HCT116 (cell line): ENCODE measurements at regions not wholly inside any gene's neighbourhood (a gene's known extent, or its start where the extent isn't known, plus 50 kb on each side); places are given as distances from the start of the nearest gene placed in this dataset.

Source experiments
- ATAC-seq: fragments of 200-7000 bp; cut with Tn5 transposase; 2 replicates; pipeline ENCODE4 v1.9.1; 2020; ENCODE audit warnings: mild to moderate bottlenecking, moderate library complexity
- BruUV-seq: library from RNA; stranded (reverse); fragments of 400-500 nt; replicated peaks from 2 replicates; lab custom pipeline; 2021; lab: Mats Ljungman, UMichigan
- CTCF ChIA-PET: fragments of 300-600 bp; sonication (Branson Sonifier 250); formaldehyde crosslinking; loops from one replicate; lab custom pipeline; 2021; ENCODE audit warnings: antibody characterized with exemption; lab: Charles Lee
- POLR2A ChIA-PET: fragments of 300-600, 350-600 bp; sonication (Branson Sonifier 250); formaldehyde crosslinking; loops from one replicate; lab custom pipeline; 2021; ENCODE audit warnings: antibody characterized with exemption; lab: Charles Lee
- RAD21 ChIA-PET, 2 experiments: fragments of 300-600 bp; sonication (Branson Sonifier 250); formaldehyde crosslinking; loops; one replicate each; lab custom pipeline; 2023; ENCODE audit warnings: low total read pairs in 2 of 2; ENCODE audit not compliant: uncharacterized antibody in 2 of 2, unreplicated experiment in 2 of 2, low non-redundant PET in 1 of 2; lab: Charles Lee
- DNase-seq: peaks from one replicate; pipeline ENCODE4 v3.0.0-alpha.2; 2010; ENCODE audit warnings: low read depth, low spot score
- H2AFZ ChIP-seq: fragments of 200-600 bp; shearing (Covaris generic), sonication (generic); 2 replicates; pipeline ENCODE4 v1.6.1; 2017; ENCODE audit warnings: low read depth, mixed run types, mixed read lengths, antibody characterized with exemption, low read length; ENCODE audit not compliant: poor library complexity, severe bottlenecking
- H3K27ac ChIP-seq: 2 replicates; pipeline ENCODE4 v1.5.1; 2012; ENCODE audit warnings: low read depth, low read length
- H3K27me3 ChIP-seq: fragments of 200-600 bp; sonication (generic); 2 replicates; pipeline ENCODE4 v1.6.1; 2016; ENCODE audit warnings: mixed run types, low read length, mixed read lengths; ENCODE audit not compliant: insufficient read depth
- H3K36me3 ChIP-seq, 2 experiments: fragments of 200-500 bp in 1 of 2; fragments of 200-600 bp in 1 of 2; sonication (Bioruptor generic) in 1 of 2; sonication (generic) in 1 of 2; 2 replicates each; pipeline versions ENCODE4 v1.5.1 to v1.6.1; 2014 to 2016; ENCODE audit warnings: low read length in 2 of 2, inconsistent platforms in 1 of 2, mixed read lengths in 1 of 2, mixed run types in 1 of 2; ENCODE audit not compliant: insufficient read depth in 2 of 2, control insufficient read depth in 1 of 2
- H3K4me1 ChIP-seq, 2 experiments: fragments of 200-600 bp in 1 of 2; sonication (generic) in 1 of 2; 2 replicates each; pipeline versions ENCODE4 v1.5.1 to v1.6.1; 2012 to 2017; ENCODE audit warnings: low read length in 2 of 2, inconsistent platforms in 1 of 2, mild to moderate bottlenecking in 1 of 2, mixed read lengths in 1 of 2, mixed run types in 1 of 2, moderate library complexity in 1 of 2; ENCODE audit not compliant: insufficient read depth in 2 of 2, control insufficient read depth in 1 of 2
- H3K4me2 ChIP-seq: fragments of 200-600 bp; sonication (generic); 2 replicates; pipeline ENCODE4 v1.6.1; 2017; ENCODE audit warnings: mixed run types, low read length, mixed read lengths
- H3K4me3 ChIP-seq, 2 experiments: fragments of 200-600 bp in 1 of 2; sonication (generic) in 1 of 2; replicated peaks in 1 of 2; 2 replicates each; pipeline ENCODE4 v1.5.1; 2011 to 2016; ENCODE audit warnings: low read length in 2 of 2, control low read depth in 1 of 2, low read depth in 1 of 2, mild to moderate bottlenecking in 1 of 2, mixed read lengths in 1 of 2, mixed run types in 1 of 2
- H3K79me2 ChIP-seq: fragments of 200-600 bp; sonication (generic); 2 replicates; pipeline ENCODE4 v1.6.1; 2017; ENCODE audit warnings: mild to moderate bottlenecking, mixed run types, low read length, moderate library complexity, mixed read lengths; ENCODE audit not compliant: insufficient read depth
- H3K9ac ChIP-seq: fragments of 200-600 bp; sonication (generic); 2 replicates; pipeline ENCODE4 v1.6.1; 2016; ENCODE audit warnings: low read length, mixed read lengths
- H3K9me2 ChIP-seq: fragments of 200-600 bp; sonication (generic), shearing (Covaris generic); 2 replicates; pipeline ENCODE4 v1.6.1; 2017; ENCODE audit warnings: mixed run types, mild to moderate bottlenecking, moderate library complexity; ENCODE audit not compliant: insufficient read depth
- H3K9me3 ChIP-seq, 2 experiments: fragments of 200-500 bp in 1 of 2; fragments of 200-600 bp in 1 of 2; sonication (Bioruptor generic) in 1 of 2; sonication (generic) in 1 of 2; 2 replicates each; pipeline ENCODE4 v1.6.1; 2014 to 2017; ENCODE audit warnings: low read length in 2 of 2, mixed read lengths in 2 of 2, inconsistent platforms in 1 of 2, low read depth in 1 of 2, mild to moderate bottlenecking in 1 of 2, mixed run types in 1 of 2, moderate library complexity in 1 of 2; ENCODE audit not compliant: control insufficient read depth in 1 of 2, insufficient read depth in 1 of 2
- H4K20me1 ChIP-seq: fragments of 200-600 bp; sonication (generic), shearing (Covaris generic); 2 replicates; pipeline ENCODE4 v1.6.1; 2017; ENCODE audit warnings: mixed run types, mild to moderate bottlenecking, moderate library complexity; ENCODE audit not compliant: insufficient read depth
- CBX3 ChIP-seq: IDR thresholded peaks from 2 replicates; pipeline ENCODE4 v1.6.1; 2012; ENCODE audit warnings: low read depth
- EGR1 ChIP-seq: IDR thresholded peaks from 2 replicates; pipeline ENCODE4 v1.6.1; 2012; ENCODE audit warnings: low read depth
- ELF1 ChIP-seq: IDR thresholded peaks from 2 replicates; pipeline ENCODE4 v1.6.1; 2012; ENCODE audit warnings: low read depth, borderline replicate concordance
- EZH2 ChIP-seq: fragments of 200-600 bp; sonication (generic); IDR thresholded peaks from 2 replicates; pipeline ENCODE4 v1.6.1; 2017; ENCODE audit warnings: antibody characterized with exemption, mixed run types
- FOSL1 ChIP-seq: IDR thresholded peaks from 2 replicates; pipeline ENCODE4 v1.6.1; 2012; ENCODE audit warnings: low read depth
- POLR2A ChIP-seq: IDR thresholded peaks from 2 replicates; pipeline ENCODE4 v1.7.0; 2011; ENCODE audit warnings: borderline replicate concordance; ENCODE audit not compliant: insufficient read depth, insufficient read length; ENCODE audit errors: extremely low read depth
- POLR2AphosphoS5 ChIP-seq: IDR thresholded peaks from 2 replicates; pipeline ENCODE4 v1.6.1; 2011; ENCODE audit warnings: mild to moderate bottlenecking, low read depth, low read length, moderate library complexity
- RAD21 ChIP-seq: IDR thresholded peaks from 2 replicates; pipeline ENCODE4 v1.6.1; 2012; ENCODE audit warnings: low read depth, mild to moderate bottlenecking
- SIN3A ChIP-seq: IDR thresholded peaks from 2 replicates; pipeline ENCODE4 v1.6.1; 2012; ENCODE audit warnings: low read depth
- SP1 ChIP-seq: IDR thresholded peaks from 2 replicates; pipeline ENCODE4 v1.6.1; 2012; ENCODE audit warnings: low read depth
- ZFX ChIP-seq: fragments of 450-650 bp; IDR thresholded peaks from 2 replicates; pipeline ENCODE4 v1.6.1; 2017
- ZNF274 ChIP-seq: fragments of 200-500 bp; sonication (Bioruptor generic); IDR thresholded peaks from 2 replicates; pipeline ENCODE4 v1.6.1; 2014; ENCODE audit warnings: mild to moderate bottlenecking, low read depth, low read length, inconsistent platforms
- intact Hi-C: fragments of 100-400 bp; cut with micrococcal nuclease; formaldehyde crosslinking; loops from 2 replicates; pipeline ENCODE4 v1.10.0; 2022
- TF ChIP-seq, protein P1 (sequence below): IDR thresholded peaks from 2 replicates; pipeline ENCODE4 v1.6.1; 2012
- TF ChIP-seq, protein P2 (sequence below): IDR thresholded peaks from 2 replicates; pipeline ENCODE4 v1.6.1; 2011; ENCODE audit warnings: mild to moderate bottlenecking, low read length, moderate library complexity; ENCODE audit not compliant: insufficient replicate concordance; ENCODE audit errors: extremely low read depth

DNA sequence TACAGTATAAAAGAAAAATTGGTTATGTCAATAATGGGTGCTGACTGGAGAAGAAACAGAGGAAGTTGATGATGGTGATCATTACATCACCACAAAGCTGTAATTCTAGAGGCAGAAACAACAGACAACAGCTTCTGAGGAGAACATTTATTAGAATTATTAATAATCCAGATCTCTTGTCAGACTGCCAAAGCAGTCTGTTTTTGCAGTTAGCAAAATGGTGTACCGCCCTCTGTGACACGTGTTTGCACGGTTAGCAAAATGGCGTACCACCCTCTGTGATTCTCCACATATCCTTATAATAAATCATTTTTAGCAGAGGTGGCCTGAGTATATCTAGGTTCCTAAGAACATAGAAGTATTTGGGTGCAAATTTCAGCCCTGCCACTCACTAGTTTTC, 154.0 kb upstream of the TENT5D start:
- no peaks in the 10 kb centered on the region for H3K79me2 ChIP-seq
- no peaks in the 10 kb centered on the region for H3K9me3 ChIP-seq
- DNase-seq (no peak), ATAC-seq (no peak)
- H3K4me3 ChIP-seq = no peak overlapping the region
- ChIA-PET CTCF (no interaction called here), RAD21 (no interaction called here), POLR2A (no interaction called here)
- intact Hi-C loops = no loop called here
- no peaks in the 10 kb centered on the region for H3K36me3 ChIP-seq
- no peak overlapping the region for H3K4me2 ChIP-seq
- H3K9ac ChIP-seq = no peak overlapping the region
- H4K20me1 ChIP-seq = no peaks in the 10 kb centered on the region
- no peak overlapping the region for H3K27ac ChIP-seq
- H3K9me2 ChIP-seq = no peaks in the 10 kb centered on the region
- no peak for TF ChIP-seq POLR2A
- TF ChIP-seq SP1 = no peak
- TF ChIP-seq, protein P1, sequence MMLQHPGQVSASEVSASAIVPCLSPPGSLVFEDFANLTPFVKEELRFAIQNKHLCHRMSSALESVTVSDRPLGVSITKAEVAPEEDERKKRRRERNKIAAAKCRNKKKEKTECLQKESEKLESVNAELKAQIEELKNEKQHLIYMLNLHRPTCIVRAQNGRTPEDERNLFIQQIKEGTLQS = no peak
- no peak for TF ChIP-seq EGR1
- no peak for TF ChIP-seq EZH2
- TF ChIP-seq CBX3 = no peak
- TF ChIP-seq ZFX = no peak
- TF ChIP-seq RAD21 = no peak
- no peak for TF ChIP-seq FOSL1
- TF ChIP-seq ZNF274 = no peak
- no peak for TF ChIP-seq SIN3A
- no peak for TF ChIP-seq POLR2AphosphoS5
- TF ChIP-seq, protein P2, sequence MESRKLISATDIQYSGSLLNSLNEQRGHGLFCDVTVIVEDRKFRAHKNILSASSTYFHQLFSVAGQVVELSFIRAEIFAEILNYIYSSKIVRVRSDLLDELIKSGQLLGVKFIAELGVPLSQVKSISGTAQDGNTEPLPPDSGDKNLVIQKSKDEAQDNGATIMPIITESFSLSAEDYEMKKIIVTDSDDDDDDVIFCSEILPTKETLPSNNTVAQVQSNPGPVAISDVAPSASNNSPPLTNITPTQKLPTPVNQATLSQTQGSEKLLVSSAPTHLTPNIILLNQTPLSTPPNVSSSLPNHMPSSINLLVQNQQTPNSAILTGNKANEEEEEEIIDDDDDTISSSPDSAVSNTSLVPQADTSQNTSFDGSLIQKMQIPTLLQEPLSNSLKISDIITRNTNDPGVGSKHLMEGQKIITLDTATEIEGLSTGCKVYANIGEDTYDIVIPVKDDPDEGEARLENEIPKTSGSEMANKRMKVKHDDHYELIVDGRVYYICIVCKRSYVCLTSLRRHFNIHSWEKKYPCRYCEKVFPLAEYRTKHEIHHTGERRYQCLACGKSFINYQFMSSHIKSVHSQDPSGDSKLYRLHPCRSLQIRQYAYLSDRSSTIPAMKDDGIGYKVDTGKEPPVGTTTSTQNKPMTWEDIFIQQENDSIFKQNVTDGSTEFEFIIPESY = no peak
- no peak for TF ChIP-seq ELF1
- no peak overlapping the region for H2AFZ ChIP-seq
- no peaks in the 10 kb centered on the region for H3K4me1 ChIP-seq
- no peaks in the 10 kb centered on the region for H3K27me3 ChIP-seq
- no TSS peak for BruUV-seq
